SK-N-SH (cell line): ENCODE measurements at regions not wholly inside any gene's neighbourhood (a gene's known extent, or its start where the extent isn't known, plus 50 kb on each side); places are given as distances from the start of the nearest gene placed in this dataset.

Experiments used
- CTCF ChIA-PET: fragments of 300-600, 350-600 bp; formaldehyde crosslinking; extraction: SDS; loops from one replicate; lab custom pipeline; 2021; lab: Yijun Ruan, JAX
- POLR2A ChIA-PET: fragments of 350-600 bp; sonication (Branson Sonifier 250); formaldehyde crosslinking; extraction: SDS; loops from one replicate; lab custom pipeline; 2020; ENCODE audit warnings: antibody characterized with exemption, inconsistent platforms; lab: Yijun Ruan, JAX
- DNase-seq: peaks from one replicate; pipeline ENCODE4 v3.0.0; 2012
- H2AFZ ChIP-seq: fragments of 200-600 bp; sonication (generic); 2 replicates; pipeline ENCODE4 v1.8.1; 2016; ENCODE audit warnings: antibody characterized with exemption, mild to moderate bottlenecking, low read depth
- H3F3A ChIP-seq: fragments of 200-600 bp; sonication (generic); replicated peaks from 2 replicates; pipeline ENCODE3; 2016; ENCODE audit warnings: antibody characterized with exemption, mild to moderate bottlenecking; ENCODE audit not compliant: insufficient read depth
- H3K27ac ChIP-seq, 2 experiments: fragments of 200-500 bp in 1 of 2; fragments of 200-600 bp in 1 of 2; sonication (Bioruptor generic) in 1 of 2; sonication (generic), shearing (Covaris generic) in 1 of 2; 2 replicates each; pipeline versions ENCODE4 v1.5.1 to v1.6.1; 2014 to 2016; ENCODE audit warnings: low read depth in 2 of 2, inconsistent platforms in 1 of 2, low read length in 1 of 2, mild to moderate bottlenecking in 1 of 2, mixed read lengths in 1 of 2
- H3K27me3 ChIP-seq: fragments of 200-600 bp; sonication (generic), shearing (Covaris generic); 2 replicates; pipeline ENCODE4 v1.6.1; 2016; ENCODE audit warnings: mixed run types; ENCODE audit not compliant: insufficient read depth
- H3K36me3 ChIP-seq, 2 experiments: fragments of 200-500 bp in 1 of 2; fragments of 200-600 bp in 1 of 2; sonication (Bioruptor generic) in 1 of 2; sonication (generic) in 1 of 2; replicated peaks in 1 of 2; 2 replicates each; pipeline versions ENCODE3 to v1.5.1; 2014 to 2016; ENCODE audit warnings: low read length in 1 of 2, mild to moderate bottlenecking in 1 of 2; ENCODE audit not compliant: insufficient read depth in 2 of 2, control insufficient read depth in 1 of 2
- H3K4me1 ChIP-seq, 2 experiments: fragments of 200-500 bp in 1 of 2; fragments of 200-600 bp in 1 of 2; sonication (Bioruptor generic) in 1 of 2; sonication (generic), shearing (Covaris generic) in 1 of 2; 2 replicates each; pipeline versions ENCODE4 v1.5.1 to v1.6.1; 2014 to 2016; ENCODE audit warnings: low read depth in 1 of 2, low read length in 1 of 2, mixed run types in 1 of 2; ENCODE audit not compliant: insufficient read depth in 2 of 2, control insufficient read depth in 1 of 2
- H3K4me2 ChIP-seq: fragments of 200-600 bp; sonication (generic), shearing (Covaris generic); 2 replicates; pipeline ENCODE4 v1.6.1; 2017; ENCODE audit warnings: mixed run types
- H3K4me3 ChIP-seq, 2 experiments: fragments of 200-500 bp in 1 of 2; fragments of 200-600 bp in 1 of 2; sonication (Bioruptor generic) in 1 of 2; sonication (generic), shearing (Covaris generic) in 1 of 2; 2 replicates each; pipeline versions ENCODE4 v1.5.1 to v1.8.1; 2014 to 2016; ENCODE audit warnings: low read depth in 2 of 2, inconsistent platforms in 1 of 2, low read length in 1 of 2, mild to moderate bottlenecking in 1 of 2, mixed read lengths in 1 of 2, moderate library complexity in 1 of 2
- H3K79me2 ChIP-seq: fragments of 200-600 bp; sonication (generic); 2 replicates; pipeline ENCODE4 v1.8.1; 2017; ENCODE audit warnings: mild to moderate bottlenecking; ENCODE audit not compliant: insufficient read depth
- H3K9ac ChIP-seq: fragments of 200-600 bp; sonication (generic); 2 replicates; pipeline ENCODE4 v1.6.1; 2017; ENCODE audit warnings: mixed run types
- H3K9me2 ChIP-seq: fragments of 200-600 bp; sonication (generic); 2 replicates; pipeline ENCODE4 v1.6.1; 2017; ENCODE audit warnings: mixed run types
- H3K9me3 ChIP-seq: fragments of 200-600 bp; sonication (generic); 2 replicates; pipeline ENCODE4 v1.6.1; 2017; ENCODE audit warnings: mixed run types, mild to moderate bottlenecking, moderate library complexity
- H4K20me1 ChIP-seq: fragments of 200-600 bp; sonication (generic); 2 replicates; pipeline ENCODE4 v1.6.1; 2017; ENCODE audit warnings: mild to moderate bottlenecking, mixed run types; ENCODE audit not compliant: insufficient read depth
- CTCF ChIP-seq: fragments of 200-600 bp; sonication (generic); IDR thresholded peaks from 2 replicates; pipeline ENCODE4 v1.6.1; 2017; ENCODE audit warnings: antibody characterized with exemption, mild to moderate bottlenecking, moderate library complexity
- ELF1 ChIP-seq: IDR thresholded peaks from 2 replicates; pipeline ENCODE4 v1.4.0; 2012
- FOXJ3 ChIP-seq: sonication (generic); formaldehyde crosslinking; IDR thresholded peaks from 2 replicates; pipeline ENCODE4 v1.5.1; 2020; ENCODE audit warnings: mild to moderate bottlenecking, missing genetic modification reagents
- GABPA ChIP-seq: IDR thresholded peaks from 2 replicates; pipeline ENCODE4 v1.4.0; 2012; ENCODE audit warnings: low read depth, mild to moderate bottlenecking
- GATA2 ChIP-seq: sonication (generic); formaldehyde crosslinking; IDR thresholded peaks from 2 replicates; pipeline ENCODE4 v1.5.0; 2020; ENCODE audit warnings: mild to moderate bottlenecking, missing genetic modification reagents
- JUND ChIP-seq: IDR thresholded peaks from 2 replicates; pipeline ENCODE4 v1.4.0; 2012
- MAX ChIP-seq: IDR thresholded peaks from 2 replicates; pipeline ENCODE4 v1.4.0; 2012; ENCODE audit warnings: low read depth
- NFIC ChIP-seq: IDR thresholded peaks from 2 replicates; pipeline ENCODE4 v1.4.0; 2012; ENCODE audit warnings: borderline replicate concordance
- NRF1 ChIP-seq: IDR thresholded peaks from 2 replicates; pipeline ENCODE4 v1.6.1; 2012; ENCODE audit warnings: low read depth, mild to moderate bottlenecking, low read length
- POLR2AphosphoS5 ChIP-seq: IDR thresholded peaks from 2 replicates; pipeline ENCODE4 v1.6.1; 2012; ENCODE audit warnings: low read depth, low read length
- RCOR1 ChIP-seq: fragments of 150-350 bp; IDR thresholded peaks from 2 replicates; pipeline ENCODE4 v1.6.1; 2017; ENCODE audit warnings: antibody characterized with exemption, low read length
- RFX5 ChIP-seq: IDR thresholded peaks from 2 replicates; pipeline ENCODE4 v1.6.1; 2012; ENCODE audit warnings: mild to moderate bottlenecking, improper control_type of control experiment, low read length
- RXRA ChIP-seq: IDR thresholded peaks from 2 replicates; pipeline ENCODE4 v1.4.0; 2012; ENCODE audit warnings: low read depth, mild to moderate bottlenecking, borderline replicate concordance
- SMC3 ChIP-seq: IDR thresholded peaks from 2 replicates; pipeline ENCODE4 v1.6.1; 2012; ENCODE audit warnings: low read depth, low read length, improper control_type of control experiment
- TAF1 ChIP-seq: IDR thresholded peaks from 2 replicates; pipeline ENCODE4 v1.6.1; 2012; ENCODE audit warnings: low read depth, mild to moderate bottlenecking, low read length, moderate library complexity, borderline replicate concordance
- USF1 ChIP-seq: IDR thresholded peaks from 2 replicates; pipeline ENCODE4 v1.4.0; 2012; ENCODE audit warnings: low read depth, borderline replicate concordance
- USF2 ChIP-seq: fragments of 150-350 bp; IDR thresholded peaks from 2 replicates; pipeline ENCODE4 v1.6.1; 2017; ENCODE audit warnings: antibody characterized with exemption, low read length, low read depth, borderline replicate concordance
- YY1 ChIP-seq: IDR thresholded peaks from 2 replicates; pipeline ENCODE4 v1.4.0; 2012; ENCODE audit warnings: low read depth, mild to moderate bottlenecking
- WGBS: methylation state at CpG from one replicate; pipeline ENCODE4 v1.1.6; 2017; ENCODE audit warnings: low lambda C conversion rate; 5-methylcytosine and 5-hydroxymethylcytosine counted together
- TF ChIP-seq, protein P1 (sequence below): IDR thresholded peaks from 2 replicates; pipeline ENCODE4; 2012

GRCh38 chr11:23471878-23472277, 611.6 kb upstream of the CCDC179 start:
- Histone ChIP-seq H4K20me1 (no peaks in the 10 kb centered on the region), H3K4me3 (no peak overlapping the region), H2AFZ (no peak overlapping the region), H3K9me2 (no peaks in the 10 kb centered on the region), H3K4me1 (no peaks in the 10 kb centered on the region), H3K4me2 (no peak overlapping the region), H3K9ac (no peak overlapping the region), H3K9me3 (no peaks in the 10 kb centered on the region), H3F3A (no peaks in the 10 kb centered on the region), H3K79me2 (no peaks in the 10 kb centered on the region), H3K36me3 (no peaks in the 10 kb centered on the region), H3K27ac (no peak overlapping the region), H3K27me3 (no peaks in the 10 kb centered on the region)
- TF ChIP-seq RXRA: no peak
- TF ChIP-seq NFIC: no peak
- no peak for TF ChIP-seq USF1
- no peak for TF ChIP-seq GABPA
- TF ChIP-seq ELF1: no peak
- no peak for TF ChIP-seq USF2
- TF ChIP-seq MAX: no peak
- no peak for TF ChIP-seq TAF1
- TF ChIP-seq SMC3: no peak
- TF ChIP-seq FOXJ3 (CRISPR knock-in tag): no peak
- no peak for TF ChIP-seq NRF1
- TF ChIP-seq POLR2AphosphoS5: no peak
- no peak for TF ChIP-seq CTCF
- TF ChIP-seq YY1: no peak
- no peak for TF ChIP-seq RCOR1
- no peak for TF ChIP-seq JUND
- TF ChIP-seq GATA2 (CRISPR knock-in tag): no peak
- no peak for TF ChIP-seq RFX5
- TF ChIP-seq, protein P1, sequence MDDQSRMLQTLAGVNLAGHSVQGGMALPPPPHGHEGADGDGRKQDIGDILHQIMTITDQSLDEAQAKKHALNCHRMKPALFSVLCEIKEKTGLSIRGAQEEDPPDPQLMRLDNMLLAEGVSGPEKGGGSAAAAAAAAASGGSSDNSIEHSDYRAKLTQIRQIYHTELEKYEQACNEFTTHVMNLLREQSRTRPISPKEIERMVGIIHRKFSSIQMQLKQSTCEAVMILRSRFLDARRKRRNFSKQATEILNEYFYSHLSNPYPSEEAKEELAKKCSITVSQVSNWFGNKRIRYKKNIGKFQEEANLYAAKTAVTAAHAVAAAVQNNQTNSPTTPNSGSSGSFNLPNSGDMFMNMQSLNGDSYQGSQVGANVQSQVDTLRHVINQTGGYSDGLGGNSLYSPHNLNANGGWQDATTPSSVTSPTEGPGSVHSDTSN: no peak
- ChIA-PET CTCF (no interaction called here), POLR2A (no interaction called here)
- 71% methylated on average over 2 of the region's 2 CpGs for WGBS
- no peak for DNase-seq
